ENCODE measurements at regions not wholly inside any gene's neighbourhood (a gene's known extent, or its start where the extent isn't known, plus 50 kb on each side); places are given as distances from the start of the nearest gene placed in this dataset.

DNA sequence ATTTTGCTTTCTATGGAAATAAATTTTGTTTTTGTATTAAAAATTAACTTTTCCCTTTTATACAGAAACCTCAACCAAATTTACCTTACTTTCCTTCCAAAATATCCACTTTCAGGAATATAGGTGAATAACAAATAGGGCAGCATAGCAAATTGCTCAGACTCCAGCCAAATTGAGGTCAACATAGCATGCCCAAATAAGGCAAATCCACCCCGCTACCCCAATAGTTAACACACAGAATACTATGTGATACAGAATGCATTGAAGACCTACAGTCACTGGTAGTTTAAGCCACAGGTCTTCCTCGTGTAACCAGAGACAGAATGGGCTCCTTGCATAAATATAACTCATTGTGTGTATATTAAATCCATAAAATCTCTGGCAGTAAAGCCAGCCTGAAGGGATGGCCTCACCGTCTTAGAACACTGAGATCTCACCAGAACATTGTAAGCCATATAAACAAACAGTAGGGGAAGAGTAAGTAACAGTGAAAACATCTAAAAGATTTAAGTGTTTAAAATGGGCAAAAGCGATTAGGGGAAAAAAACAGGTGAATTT lies 72.2 kb downstream of the PMAIP1 start:
- TF ChIP-seq, protein P1, sequence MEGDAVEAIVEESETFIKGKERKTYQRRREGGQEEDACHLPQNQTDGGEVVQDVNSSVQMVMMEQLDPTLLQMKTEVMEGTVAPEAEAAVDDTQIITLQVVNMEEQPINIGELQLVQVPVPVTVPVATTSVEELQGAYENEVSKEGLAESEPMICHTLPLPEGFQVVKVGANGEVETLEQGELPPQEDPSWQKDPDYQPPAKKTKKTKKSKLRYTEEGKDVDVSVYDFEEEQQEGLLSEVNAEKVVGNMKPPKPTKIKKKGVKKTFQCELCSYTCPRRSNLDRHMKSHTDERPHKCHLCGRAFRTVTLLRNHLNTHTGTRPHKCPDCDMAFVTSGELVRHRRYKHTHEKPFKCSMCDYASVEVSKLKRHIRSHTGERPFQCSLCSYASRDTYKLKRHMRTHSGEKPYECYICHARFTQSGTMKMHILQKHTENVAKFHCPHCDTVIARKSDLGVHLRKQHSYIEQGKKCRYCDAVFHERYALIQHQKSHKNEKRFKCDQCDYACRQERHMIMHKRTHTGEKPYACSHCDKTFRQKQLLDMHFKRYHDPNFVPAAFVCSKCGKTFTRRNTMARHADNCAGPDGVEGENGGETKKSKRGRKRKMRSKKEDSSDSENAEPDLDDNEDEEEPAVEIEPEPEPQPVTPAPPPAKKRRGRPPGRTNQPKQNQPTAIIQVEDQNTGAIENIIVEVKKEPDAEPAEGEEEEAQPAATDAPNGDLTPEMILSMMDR (conservative IDR thresholded peaks at IDR 0.05; ENCODE audit: low read length), result no peak
- TF ChIP-seq EZH2phosphoT487 (IDR thresholded peaks at IDR 0.05; ENCODE audit: borderline replicate concordance, low read depth, low read length), result no peak
